GM12892 (cell line): ENCODE measurements at regions not wholly inside any gene's neighbourhood (a gene's known extent, or its start where the extent isn't known, plus 50 kb on each side); places are given as distances from the start of the nearest gene placed in this dataset.
"Not testable (repeated sequence)": the region's sequence is repeated elsewhere in the genome, so short reads cannot be mapped to it uniquely, and the experiment has no call there.

Experiments used
- DNase-seq: peaks from one replicate; pipeline ENCODE4 v3.0.0; 2011; ENCODE audit not compliant: insufficient read length
- FAIRE-seq: peaks from 2 replicates; lab custom pipeline; 2011; peaks lifted over from hg19 to GRCh38; lab: Jason Lieb, UNC
- POLR2A ChIP-seq: IDR thresholded peaks from 2 replicates; pipeline ENCODE4 v1.6.1; 2011; ENCODE audit warnings: low read depth, low read length, control low read depth
- POLR2AphosphoS5 ChIP-seq: IDR thresholded peaks from 2 replicates; pipeline ENCODE4 v1.6.1; 2011; ENCODE audit warnings: low read depth, low read length, control low read depth
- TAF1 ChIP-seq: IDR thresholded peaks from 2 replicates; pipeline ENCODE4 v1.6.1; 2011; ENCODE audit warnings: low read depth, mild to moderate bottlenecking, control low read depth, low read length, borderline replicate concordance

DNA sequence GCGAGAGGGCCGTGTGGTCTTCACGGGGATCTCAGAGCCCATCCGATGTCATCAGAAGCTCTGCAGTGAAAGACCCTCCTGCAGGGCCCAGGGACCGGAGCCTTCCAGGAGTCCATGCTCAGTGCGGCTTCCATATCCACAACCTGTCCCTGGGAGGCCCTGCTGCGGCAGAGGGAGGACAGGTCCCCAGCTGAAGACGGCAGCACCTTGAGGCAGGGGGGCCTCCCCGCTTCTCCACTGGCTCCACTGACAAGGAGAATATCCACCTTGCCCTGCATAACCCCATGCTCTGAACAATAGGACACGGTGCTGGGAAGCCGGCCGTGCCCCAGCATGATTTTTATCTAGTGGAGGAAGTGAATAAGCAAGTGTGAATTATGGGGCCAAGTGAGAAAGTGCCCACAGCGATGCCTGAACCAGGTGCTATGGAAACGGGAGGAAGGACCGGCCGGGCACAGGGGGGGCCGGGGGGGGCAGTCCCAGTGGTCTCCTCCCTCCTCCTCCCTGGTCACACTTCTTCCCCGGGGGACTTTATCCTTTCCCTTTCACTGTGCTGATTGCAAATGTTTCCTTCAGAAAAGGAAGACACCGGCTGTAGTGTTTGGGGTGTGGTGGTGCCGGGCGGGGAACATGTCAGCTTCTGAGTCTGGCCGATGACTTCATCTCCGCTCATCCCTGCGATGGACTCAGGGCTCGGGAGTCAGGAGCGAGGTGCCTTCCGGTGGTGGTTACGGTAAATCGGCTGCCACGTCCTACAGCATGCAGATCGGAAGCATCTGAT, 225.1 kb downstream of the ERMARD start:
- FAIRE-seq (no peak), DNase-seq (no peak)
- no peak for TF ChIP-seq TAF1
- TF ChIP-seq POLR2AphosphoS5, result no peak
- TF ChIP-seq POLR2A, result no peak

GRCh38 chr6:169975701-169976100, 224.3 kb downstream of the ERMARD start:
- FAIRE-seq (no peak), DNase-seq (no peak)
- TF ChIP-seq POLR2A (no peak), TAF1 (no peak), POLR2AphosphoS5 (no peak)

- no peak for TF ChIP-seq POLR2A
- TF ChIP-seq TAF1, result no peak
- DNase-seq (no peak), FAIRE-seq (no peak)
Observed at GRCh38 chr6:169975286-169975685, 223.9 kb downstream of the ERMARD start.

DNA sequence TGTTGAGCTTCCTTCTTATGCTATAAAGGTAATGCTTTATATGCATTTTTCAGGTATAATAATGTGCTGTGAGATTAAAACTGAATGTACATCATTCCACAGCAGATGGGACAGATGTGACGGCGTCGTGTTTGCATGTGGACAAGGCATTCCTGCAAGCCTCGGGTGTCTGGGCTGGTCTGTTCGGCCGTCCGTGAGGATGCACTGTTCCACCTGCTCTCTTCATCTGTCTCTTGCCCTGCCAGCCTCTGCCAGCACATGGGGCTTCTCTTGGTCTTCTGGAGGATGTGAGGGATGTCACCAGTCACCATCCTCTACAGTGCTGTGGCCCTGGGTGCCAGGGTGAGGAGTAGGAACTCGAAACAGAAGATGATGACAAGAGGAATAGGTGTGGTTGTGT, 223.2 kb downstream of the ERMARD start:
- no peak for DNase-seq
- no peak for FAIRE-seq
- TF ChIP-seq POLR2AphosphoS5 (no peak), POLR2A (no peak), TAF1 (no peak)

GRCh38 chr6:169973588-169974467, 222.4 kb downstream of the ERMARD start:
- not testable (repeated sequence) for FAIRE-seq, DNase-seq

- TF ChIP-seq TAF1, result no peak
- no peak for TF ChIP-seq POLR2A
- no peak for TF ChIP-seq POLR2AphosphoS5
- DNase-seq, result no peak
- no peak for FAIRE-seq
Observed at GRCh38 chr6:169972736-169973135, 221.3 kb downstream of the ERMARD start.

DNA sequence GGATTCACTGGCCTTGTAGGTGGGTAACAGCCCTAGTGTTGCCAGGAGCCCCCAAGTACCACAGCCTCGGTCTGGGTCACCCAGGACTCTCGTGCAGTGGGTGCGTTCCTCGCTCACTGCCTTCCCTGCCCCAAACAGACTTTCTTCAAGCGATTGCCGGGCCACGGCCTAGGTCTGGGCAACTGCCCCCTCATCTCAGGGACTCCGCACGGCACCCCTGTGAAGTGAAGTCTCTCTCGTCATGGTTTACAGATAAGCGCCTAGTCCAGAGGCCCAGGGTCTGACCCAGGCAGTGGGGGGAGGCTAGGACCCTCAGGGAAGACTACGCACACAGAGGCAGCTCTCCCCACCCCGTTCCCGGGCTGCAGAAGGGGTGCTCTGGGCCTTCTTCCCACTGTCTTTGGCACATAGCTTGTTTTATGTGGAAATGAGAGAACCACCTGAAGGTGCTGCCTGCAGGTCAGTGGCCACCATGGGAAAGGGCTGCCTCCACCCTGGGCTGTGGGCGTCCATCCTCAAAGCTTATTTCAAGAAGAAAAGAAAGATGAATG, 220.8 kb downstream of the ERMARD start:
- DNase-seq, result no peak
- TF ChIP-seq POLR2AphosphoS5 (no peak), TAF1 (no peak), POLR2A (no peak)
- no peak for FAIRE-seq

GRCh38 chr6:169971081-169971861, 219.8 kb downstream of the ERMARD start:
- TF ChIP-seq TAF1 (no peak), POLR2A (no peak), POLR2AphosphoS5 (no peak)
- DNase-seq (no peak), FAIRE-seq (no peak)

DNA sequence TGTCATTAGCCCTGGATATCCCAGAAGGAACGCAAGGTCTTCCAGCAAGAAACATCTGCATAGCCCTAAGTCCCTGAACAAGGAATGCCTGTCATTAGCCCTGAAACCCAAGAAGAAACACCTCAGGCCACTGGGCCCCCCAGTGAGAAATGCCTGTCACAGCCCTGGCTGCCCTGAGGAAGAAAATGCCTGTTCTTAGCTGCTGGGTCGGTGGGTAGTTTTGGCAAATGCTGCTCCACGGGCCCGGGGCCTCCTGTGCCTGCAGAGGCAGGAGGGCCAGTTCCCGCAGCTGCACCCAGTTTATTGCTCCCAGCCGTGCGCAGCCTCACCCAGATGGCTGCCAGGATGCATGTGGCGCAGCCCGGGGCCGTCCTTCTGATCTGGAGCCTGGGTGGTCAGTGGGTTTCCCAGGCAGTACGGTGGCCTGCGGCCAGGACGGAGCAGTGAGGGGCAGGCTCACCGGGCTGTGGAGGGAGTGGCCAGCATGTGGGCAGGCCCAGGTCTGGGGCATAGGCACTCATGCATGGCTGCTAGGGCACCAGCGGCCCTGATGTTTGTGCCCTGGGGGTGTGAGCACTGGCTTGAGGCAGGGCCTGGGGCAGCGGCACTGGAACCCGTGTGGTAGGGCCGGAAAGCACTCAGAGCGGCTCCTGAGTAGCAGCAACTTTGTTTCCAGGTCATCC, 219.0 kb downstream of the ERMARD start:
- DNase-seq (no peak), FAIRE-seq (no peak)
- TF ChIP-seq POLR2A (no peak), TAF1 (no peak), POLR2AphosphoS5 (no peak)

GRCh38 chr6:169969372-169970099, 218.1 kb downstream of the ERMARD start:
- FAIRE-seq, result no peak
- no peak for TF ChIP-seq TAF1
- no peak for TF ChIP-seq POLR2A
- DNase-seq, result no peak
